A673 (cell line): ENCODE measurements at regions not wholly inside any gene's neighbourhood (a gene's known extent, or its start where the extent isn't known, plus 50 kb on each side); places are given as distances from the start of the nearest gene placed in this dataset.

ENCODE experiments used
- CTCF ChIP-seq: fragments of 300-800, 200-600 bp; sonication (generic); conservative IDR thresholded peaks from 2 replicates; pipeline ENCODE4 v1.5.1; 2017; ENCODE audit warnings: low read depth, mild to moderate bottlenecking, antibody characterized with exemption, low read length, moderate library complexity, mixed read lengths
- EZH2 ChIP-seq: fragments of 200-600 bp; sonication (generic); IDR thresholded peaks from 2 replicates; pipeline ENCODE4 v1.6.1; 2017; ENCODE audit warnings: borderline replicate concordance, low read depth, mild to moderate bottlenecking, mixed read lengths, antibody characterized with exemption, low read length; ENCODE audit not compliant: poor library complexity, severe bottlenecking

- TF ChIP-seq CTCF, result no peak
- TF ChIP-seq EZH2, result no peak
Observed at GRCh38 chr9:107942291-107942690, 452.7 kb upstream of the KLF4 start.
